ENCODE measurements at regions not wholly inside any gene's neighbourhood (a gene's known extent, or its start where the extent isn't known, plus 50 kb on each side); places are given as distances from the start of the nearest gene placed in this dataset.

DNA sequence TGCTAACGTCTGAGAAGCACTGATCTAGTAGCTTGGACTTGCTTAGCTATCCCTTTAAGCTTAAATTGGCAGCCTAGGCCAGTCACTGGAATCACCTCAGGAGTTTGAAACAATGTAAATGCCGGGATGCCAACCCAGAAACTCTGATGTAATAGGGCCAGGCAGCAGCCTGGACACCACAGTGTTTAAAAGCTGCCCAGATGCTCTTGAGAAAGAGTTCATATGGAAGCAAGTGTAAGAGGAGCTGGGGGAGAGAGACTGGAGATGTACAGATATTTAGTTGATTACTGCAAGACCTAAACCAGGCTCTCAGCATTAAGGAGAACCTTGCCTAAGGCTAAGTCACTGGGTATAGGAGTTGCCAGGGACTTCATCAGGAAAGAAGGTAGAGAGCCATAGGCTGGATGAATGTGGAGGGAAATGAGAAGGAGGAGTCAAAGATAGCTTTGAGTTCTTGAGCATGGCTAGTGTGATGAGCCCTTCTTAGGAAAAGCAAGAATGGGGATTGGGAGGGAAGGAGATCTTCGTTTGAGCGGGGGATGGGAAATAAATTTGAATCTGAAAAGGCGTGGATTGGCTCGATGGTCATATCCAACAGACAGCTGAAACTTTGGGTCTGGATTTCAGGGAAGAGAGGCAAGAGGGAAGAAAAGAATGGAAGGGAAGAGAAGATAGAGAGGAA lies 392.9 kb upstream of the WWC1 start (continued):
- TF ChIP-seq, protein P1, sequence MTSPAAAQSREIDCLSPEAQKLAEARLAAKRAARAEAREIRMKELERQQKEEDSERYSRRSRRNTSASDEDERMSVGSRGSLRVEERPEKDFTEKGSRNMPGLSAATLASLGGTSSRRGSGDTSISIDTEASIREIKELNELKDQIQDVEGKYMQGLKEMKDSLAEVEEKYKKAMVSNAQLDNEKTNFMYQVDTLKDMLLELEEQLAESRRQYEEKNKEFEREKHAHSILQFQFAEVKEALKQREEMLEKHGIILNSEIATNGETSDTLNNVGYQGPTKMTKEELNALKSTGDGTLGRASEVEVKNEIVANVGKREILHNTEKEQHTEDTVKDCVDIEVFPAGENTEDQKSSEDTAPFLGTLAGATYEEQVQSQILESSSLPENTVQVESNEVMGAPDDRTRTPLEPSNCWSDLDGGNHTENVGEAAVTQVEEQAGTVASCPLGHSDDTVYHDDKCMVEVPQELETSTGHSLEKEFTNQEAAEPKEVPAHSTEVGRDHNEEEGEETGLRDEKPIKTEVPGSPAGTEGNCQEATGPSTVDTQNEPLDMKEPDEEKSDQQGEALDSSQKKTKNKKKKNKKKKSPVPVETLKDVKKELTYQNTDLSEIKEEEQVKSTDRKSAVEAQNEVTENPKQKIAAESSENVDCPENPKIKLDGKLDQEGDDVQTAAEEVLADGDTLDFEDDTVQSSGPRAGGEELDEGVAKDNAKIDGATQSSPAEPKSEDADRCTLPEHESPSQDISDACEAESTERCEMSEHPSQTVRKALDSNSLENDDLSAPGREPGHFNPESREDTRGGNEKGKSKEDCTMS (CRISPR knock-in tag; conservative IDR thresholded peaks at IDR 0.05), result no peak

DNA sequence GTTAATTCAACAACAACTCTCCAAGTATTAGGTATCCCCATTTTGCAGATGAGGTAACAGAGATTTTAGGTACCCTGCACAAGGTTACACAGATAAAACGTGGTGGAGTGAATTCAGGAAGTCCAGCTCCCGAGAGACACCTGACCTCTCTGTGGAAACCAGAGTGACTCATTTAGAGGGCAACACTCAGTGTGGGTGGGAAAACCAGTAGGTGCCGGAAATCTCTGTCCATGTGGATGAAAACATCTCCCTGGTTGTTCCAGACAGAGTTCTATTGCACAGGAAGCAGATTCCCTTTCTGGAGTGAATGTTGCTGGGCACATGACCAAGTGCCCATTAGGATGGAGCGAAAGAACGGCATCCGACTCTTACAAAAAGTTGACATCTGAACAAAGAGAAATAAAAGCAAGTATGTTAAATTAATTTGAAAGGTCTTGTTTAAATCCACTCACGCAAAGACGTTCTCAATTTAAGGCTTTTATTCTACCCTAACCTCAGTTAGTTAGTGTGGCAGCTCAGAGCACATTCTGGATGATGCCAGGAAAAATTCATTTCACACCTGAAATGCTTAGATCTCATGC lies 391.9 kb upstream of the WWC1 start:
- Histone ChIP-seq H3K4me3 (replicated peaks in 1 of 3; ENCODE audit: insufficient read depth in 1 of 3, low read depth in 2 of 3, low read length in 3 of 3) (no peak overlapping the region), H3K9me3 (ENCODE audit: low read length) (no peaks in the 10 kb centered on the region), H3K27me3 (ENCODE audit: control insufficient read depth in 1 of 2, insufficient read depth in 2 of 2, low read length in 2 of 2) (peaks cover 0 to 10% of the 10 kb centered on the region in 2 experiments; a peak in 1 of 5 replicates), H4K20me1 (ENCODE audit: insufficient read depth, low read length) (no peaks in the 10 kb centered on the region), H2AFZ (ENCODE audit: low read length) (no peak overlapping the region), H3K36me3 (replicated peaks in 1 of 2; ENCODE audit: control insufficient read depth in 1 of 2, insufficient read depth in 2 of 2, low read length in 2 of 2) (no peaks in the 10 kb centered on the region), H3K4me2 (ENCODE audit: low read depth, low read length) (no peak overlapping the region), H3K79me2 (ENCODE audit: insufficient read depth, low read length) (no peaks in the 10 kb centered on the region), H3K27ac (ENCODE audit: extremely low read length, insufficient read depth, low read length) (no peak overlapping the region), H3K4me1 (ENCODE audit: insufficient read depth, low read length) (no peaks in the 10 kb centered on the region), H3K9ac (ENCODE audit: insufficient read depth, low read depth, low read length) (no peak overlapping the region)
- no peak for TF ChIP-seq IKZF1 (IDR thresholded peaks at IDR 0.05)
- TF ChIP-seq U2AF1 (optimal IDR thresholded peaks at IDR 0.05; ENCODE audit: low read depth, low read length), result no peak
- TF ChIP-seq HOXA7 (CRISPR knock-in tag; IDR thresholded peaks at IDR 0.05), result no peak
- TF ChIP-seq, protein P2, sequence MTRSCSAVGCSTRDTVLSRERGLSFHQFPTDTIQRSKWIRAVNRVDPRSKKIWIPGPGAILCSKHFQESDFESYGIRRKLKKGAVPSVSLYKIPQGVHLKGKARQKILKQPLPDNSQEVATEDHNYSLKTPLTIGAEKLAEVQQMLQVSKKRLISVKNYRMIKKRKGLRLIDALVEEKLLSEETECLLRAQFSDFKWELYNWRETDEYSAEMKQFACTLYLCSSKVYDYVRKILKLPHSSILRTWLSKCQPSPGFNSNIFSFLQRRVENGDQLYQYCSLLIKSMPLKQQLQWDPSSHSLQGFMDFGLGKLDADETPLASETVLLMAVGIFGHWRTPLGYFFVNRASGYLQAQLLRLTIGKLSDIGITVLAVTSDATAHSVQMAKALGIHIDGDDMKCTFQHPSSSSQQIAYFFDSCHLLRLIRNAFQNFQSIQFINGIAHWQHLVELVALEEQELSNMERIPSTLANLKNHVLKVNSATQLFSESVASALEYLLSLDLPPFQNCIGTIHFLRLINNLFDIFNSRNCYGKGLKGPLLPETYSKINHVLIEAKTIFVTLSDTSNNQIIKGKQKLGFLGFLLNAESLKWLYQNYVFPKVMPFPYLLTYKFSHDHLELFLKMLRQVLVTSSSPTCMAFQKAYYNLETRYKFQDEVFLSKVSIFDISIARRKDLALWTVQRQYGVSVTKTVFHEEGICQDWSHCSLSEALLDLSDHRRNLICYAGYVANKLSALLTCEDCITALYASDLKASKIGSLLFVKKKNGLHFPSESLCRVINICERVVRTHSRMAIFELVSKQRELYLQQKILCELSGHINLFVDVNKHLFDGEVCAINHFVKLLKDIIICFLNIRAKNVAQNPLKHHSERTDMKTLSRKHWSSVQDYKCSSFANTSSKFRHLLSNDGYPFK (CRISPR knock-in tag; IDR thresholded peaks at IDR 0.05; ENCODE audit: borderline replicate concordance), result no peak
- ChIA-PET CTCF (ENCODE audit: low intra/inter-chr PET ratio, low total read pairs) (no interaction called here), POLR2A (no interaction called here)
- intact Hi-C loops (cut with micrococcal nuclease; ENCODE audit: unreplicated experiment), result no loop called here
- no TSS peak for BruUV-seq (replicated peaks)
- in situ Hi-C loops (cut with HindIII; ENCODE audit: extremely low pct_ligation_motif_present, low pct_unique_long_range_greater_than_20kb), result no loop called here
- WGBS (ENCODE audit: low lambda C conversion rate), result 19% methylated on average over 8 of the region's 8 CpGs
- FAIRE-seq, result no peak
- no peak for ATAC-seq
- no peak for DNase-seq (ENCODE audit: low spot score)
